8988T (cell line): ENCODE measurements at regions not wholly inside any gene's neighbourhood (a gene's known extent, or its start where the extent isn't known, plus 50 kb on each side); places are given as distances from the start of the nearest gene placed in this dataset.

Source experiments
- DNase-seq: peaks from one replicate; pipeline ENCODE4 v3.0.0; 2011

DNA sequence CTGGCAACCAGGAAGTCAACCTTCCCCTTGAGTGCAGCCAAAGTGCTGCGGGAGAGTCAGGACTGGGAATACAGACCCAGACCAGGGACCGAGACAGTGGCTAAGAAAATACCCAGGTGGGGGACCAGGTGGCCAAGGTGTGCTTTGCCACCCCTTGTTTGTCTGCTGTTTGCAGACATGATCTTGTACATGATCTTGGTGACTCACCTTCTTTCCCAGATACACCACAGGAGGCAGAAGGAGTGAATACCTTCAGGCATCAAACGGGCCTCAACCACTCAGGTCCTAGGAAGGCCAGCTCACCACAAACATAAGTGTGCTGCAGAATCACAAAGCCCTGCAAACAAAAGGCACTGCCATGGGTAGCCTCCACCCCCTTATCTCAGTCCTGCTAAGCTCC lies 62.0 kb downstream of the CNGA2 start:
- DNase-seq, result no peak

DNA sequence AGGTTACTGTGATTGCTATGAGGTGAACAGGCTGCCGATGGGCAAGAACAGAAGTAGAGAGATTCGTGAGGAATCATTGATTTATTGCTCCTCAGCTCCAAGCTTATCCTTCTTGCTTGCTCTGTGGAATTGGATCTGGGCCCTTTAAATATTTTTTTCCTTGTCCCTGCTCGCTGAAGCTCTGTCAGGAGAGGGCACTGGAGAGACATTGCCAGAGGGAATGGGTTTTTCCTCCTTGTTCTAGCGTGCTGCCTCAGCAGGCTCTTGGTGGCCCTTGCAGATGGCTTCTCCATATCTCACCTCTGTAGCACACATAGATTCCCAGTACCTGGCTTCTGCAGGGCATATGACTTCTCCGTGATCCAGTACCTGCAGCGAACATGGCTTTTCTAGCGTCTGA lies 67.4 kb downstream of the CNGA2 start:
- peak; percentile 15 for DNase-seq

DNA sequence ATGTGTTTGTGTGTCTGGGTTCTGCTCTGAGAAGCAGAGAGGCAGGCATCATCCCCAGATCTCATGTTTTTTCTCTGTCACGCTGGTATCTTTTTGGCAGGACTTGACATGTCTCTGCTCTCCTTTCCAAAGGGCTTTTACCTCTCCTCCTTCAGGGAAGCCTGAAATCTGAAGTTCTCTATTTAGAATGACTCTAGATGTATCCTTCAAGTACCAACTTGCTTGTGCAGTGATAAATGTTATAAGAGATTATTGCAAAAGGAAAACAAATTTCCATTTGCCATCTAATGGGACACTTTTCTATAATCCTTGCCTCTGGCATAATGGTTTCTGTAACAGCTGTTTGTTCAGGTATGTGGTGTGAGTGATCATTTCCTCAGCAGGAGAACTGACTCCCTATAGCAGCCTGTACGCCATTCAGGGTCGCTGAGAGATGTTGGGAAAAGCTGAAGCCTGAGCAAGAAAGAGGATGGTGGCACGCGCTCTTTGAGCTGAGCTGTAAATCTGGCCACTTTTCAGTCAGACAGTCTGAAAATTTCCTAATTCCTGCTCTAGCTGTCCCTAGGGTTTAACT lies 72.5 kb downstream of the CNGA2 start:
- no peak for DNase-seq

GRCh38 chrX:151812661-151813060 lies 78.1 kb downstream of the CNGA2 start:
- DNase-seq, result no peak

DNA sequence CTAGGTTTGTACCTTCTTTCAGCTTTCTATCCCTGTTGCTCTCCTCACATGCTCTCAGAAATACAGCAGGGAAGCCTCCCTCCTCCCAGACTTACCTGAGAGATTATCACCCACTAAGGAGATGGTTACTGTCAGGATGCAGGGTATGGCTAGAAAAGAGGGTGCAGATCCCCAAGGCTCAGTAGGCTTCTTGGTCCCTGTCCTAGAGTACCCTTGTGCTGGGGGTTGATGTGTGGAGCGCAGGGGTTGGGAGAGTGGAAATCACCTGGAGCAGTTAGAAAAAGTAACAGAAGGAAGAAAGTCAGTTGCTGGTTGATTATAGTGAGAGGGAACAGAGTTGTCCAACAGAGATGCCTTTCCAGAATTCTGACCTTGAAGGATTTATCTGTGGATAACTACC lies 80.2 kb downstream of the CNGA2 start:
- no peak for DNase-seq

GRCh38 chrX:151815398-151815797 lies 80.9 kb downstream of the CNGA2 start:
- no peak for DNase-seq

DNA sequence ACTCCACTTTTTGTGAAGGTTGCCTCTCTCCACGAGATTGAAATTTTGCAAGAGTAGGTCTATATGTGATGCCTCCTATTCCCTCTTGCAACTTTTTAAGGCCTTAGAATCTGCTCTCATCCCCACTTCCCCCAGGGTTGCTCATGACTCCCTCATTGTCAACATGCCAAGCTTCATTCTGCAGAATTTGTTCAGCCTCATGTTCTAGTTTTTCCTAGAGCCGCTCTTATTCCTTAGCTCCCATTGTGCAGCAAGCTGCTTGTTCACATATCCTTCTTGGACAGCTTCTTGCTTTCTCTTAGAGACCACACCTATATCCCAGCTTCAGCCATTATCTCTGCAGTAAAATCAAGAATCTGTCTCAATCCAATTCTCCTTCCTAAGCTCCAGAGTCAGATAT lies 82.4 kb downstream of the CNGA2 start:
- DNase-seq, result no peak

- no peak for DNase-seq
Observed at GRCh38 chrX:151818828-151819227, 84.3 kb downstream of the CNGA2 start.

DNA sequence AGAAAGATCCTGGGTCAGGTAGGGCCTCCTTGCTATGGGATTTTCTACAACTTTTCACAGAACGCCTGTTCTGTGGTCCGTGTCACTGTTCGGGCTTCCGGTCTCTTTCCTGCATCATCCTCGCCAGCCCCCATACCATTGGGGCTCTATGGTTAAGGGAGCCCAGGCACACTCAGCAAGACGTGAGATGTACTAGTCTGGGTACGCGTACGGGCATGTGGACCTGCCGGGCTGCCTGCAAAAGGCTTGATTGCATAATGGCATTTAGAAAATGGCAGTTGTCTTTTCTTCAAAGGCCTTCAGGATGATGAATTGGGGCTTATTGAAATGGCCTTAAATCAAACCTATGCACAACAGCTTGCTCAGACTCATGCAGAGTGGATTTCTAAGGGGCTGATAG lies 86.7 kb downstream of the CNGA2 start:
- no peak for DNase-seq

DNA sequence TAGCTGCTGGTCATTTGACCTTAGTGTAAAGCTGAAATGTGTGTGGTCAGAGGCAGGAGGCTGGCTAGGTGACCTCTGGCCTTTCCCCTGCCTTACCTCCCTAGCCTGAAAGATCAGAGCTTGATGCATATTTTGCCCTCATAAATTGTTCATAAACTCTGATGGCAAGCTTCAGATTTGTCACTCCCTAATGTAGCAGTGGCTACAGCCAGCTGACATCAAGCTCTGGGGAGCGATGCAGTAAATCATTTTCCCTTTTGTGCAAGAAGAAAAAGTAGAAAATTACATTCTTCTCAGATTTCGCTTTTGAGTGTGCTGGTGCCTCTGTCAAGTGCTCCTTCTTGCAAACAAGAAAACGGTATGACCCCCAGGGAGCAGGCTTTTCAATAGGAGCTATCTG lies 87.7 kb upstream of the MAGEA4 start:
- no peak for DNase-seq

DNA sequence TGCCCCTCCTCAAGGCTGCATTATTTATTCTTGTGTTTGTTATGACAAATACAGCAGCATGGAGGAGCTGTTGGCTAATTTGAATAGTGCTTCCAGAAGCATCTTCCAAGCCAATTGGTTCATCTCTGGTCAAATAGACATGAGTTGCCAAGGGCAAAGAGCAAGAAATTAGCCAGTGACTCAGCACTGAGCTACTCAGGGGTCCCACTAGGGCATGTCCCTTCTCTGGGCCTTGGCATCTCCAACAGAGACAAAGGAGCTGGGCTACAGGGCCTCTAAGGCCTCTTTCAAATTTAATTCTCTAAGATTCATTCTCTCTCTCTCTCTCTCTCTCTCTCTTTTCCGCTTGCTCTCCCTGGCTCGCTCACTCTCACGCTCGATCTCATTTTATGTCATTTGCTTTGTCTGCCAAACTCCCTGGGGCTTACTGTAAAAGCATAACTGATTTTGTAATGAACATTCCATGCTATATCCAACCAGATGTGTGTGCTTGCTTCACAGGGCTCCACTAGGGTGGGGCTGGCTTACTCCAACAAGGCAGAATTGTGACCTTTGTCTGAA lies 86.7 kb upstream of the MAGEA4 start:
- DNase-seq, result no peak

GRCh38 chrX:151828439-151829080 lies 84.1 kb upstream of the MAGEA4 start:
- no peak for DNase-seq

- DNase-seq, result no peak
Observed at GRCh38 chrX:151830911-151831310, 81.8 kb upstream of the MAGEA4 start.

- no peak for DNase-seq
Observed at GRCh38 chrX:151852294-151852693, 60.4 kb upstream of the MAGEA4 start.

- DNase-seq, result no peak
Observed at GRCh38 chrX:151854726-151855495, 57.8 kb upstream of the MAGEA4 start.

DNA sequence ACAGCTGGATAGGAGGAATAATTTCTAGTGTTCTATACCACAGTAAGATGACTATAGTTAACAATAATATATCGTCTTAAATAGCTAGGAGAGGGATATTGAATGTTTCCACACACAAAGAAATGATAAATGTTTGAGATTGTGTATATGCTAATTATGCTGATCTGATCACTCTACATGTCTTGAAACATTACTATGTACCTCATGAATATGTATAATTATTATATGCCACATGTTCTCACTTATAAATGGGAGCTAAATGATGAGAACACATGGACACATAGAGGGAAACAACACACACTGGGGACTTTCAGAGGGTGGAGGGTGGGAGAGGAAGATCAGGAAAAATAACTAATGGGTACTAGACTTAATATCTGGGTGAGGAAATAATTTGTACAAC lies 53.2 kb upstream of the MAGEA4 start:
- no peak for DNase-seq

- DNase-seq, result no peak
Observed at GRCh38 chrX:151860827-151861226, 51.9 kb upstream of the MAGEA4 start.
